Peyer's patch (tissue), 4 donors: ENCODE measurements at regions not wholly inside any gene's neighbourhood (a gene's known extent, or its start where the extent isn't known, plus 50 kb on each side); places are given as distances from the start of the nearest gene placed in this dataset.

Source experiments
- DNase-seq, 3 donors: peaks; one replicate each; pipeline ENCODE4 v3.0.0-alpha.2; 2017 to 2019
- H3K27ac ChIP-seq, 4 donors: fragments of 200-600 bp; sonication (generic); one replicate each; pipeline ENCODE4 v1.5.1; 2016 to 2019
- H3K27me3 ChIP-seq, 2 donors: fragments of 200-600 bp; sonication (generic); one replicate each; pipeline ENCODE4 v1.5.1; 2019
- H3K36me3 ChIP-seq, 3 donors: fragments of 200-600 bp; sonication (generic); one replicate each; pipeline ENCODE4 v1.5.1; 2016 to 2019
- H3K4me1 ChIP-seq, 4 donors: fragments of 200-600 bp; sonication (generic); one replicate each; pipeline ENCODE4 v1.5.1; 2016 to 2019
- H3K4me3 ChIP-seq, 4 donors: fragments of 200-600 bp; sonication (generic); 1 replicate in 3 of 4; 2 replicates in 1 of 4; pipeline ENCODE4 v1.5.1; 2016 to 2019; ENCODE audit warnings: mild to moderate bottlenecking in 1 of 4
- H3K9me3 ChIP-seq, 4 donors: fragments of 200-600 bp; sonication (generic); one replicate each; pipeline ENCODE4 v1.5.1; 2016 to 2019; ENCODE audit warnings: mild to moderate bottlenecking in 1 of 4
- CTCF ChIP-seq, 6 experiments: fragments of 450-650 bp in 4 of 6; fragments of 200-600 bp in 2 of 6; sonication (generic) in 1 of 6; IDR thresholded peaks; one replicate each; pipeline ENCODE4 v1.5.1; 2017 to 2019; ENCODE audit warnings: antibody characterized with exemption in 6 of 6, mild to moderate bottlenecking in 3 of 6, moderate library complexity in 1 of 6
- POLR2A ChIP-seq, 2 donors: fragments of 450-650 bp; IDR thresholded peaks; one replicate each; pipeline ENCODE4 v1.5.1; 2017; ENCODE audit warnings: antibody characterized with exemption in 2 of 2, mild to moderate bottlenecking in 2 of 2, moderate library complexity in 2 of 2

- H3K36me3 ChIP-seq: no peaks in the 10 kb centered on the region
- H3K4me3 ChIP-seq: no peak overlapping the region
- H3K27ac ChIP-seq: no peak overlapping the region
- TF ChIP-seq CTCF (IDR thresholded peaks at IDR 0.05): no peak
- no peak for TF ChIP-seq POLR2A (IDR thresholded peaks at IDR 0.05)
- no peaks in the 10 kb centered on the region for H3K27me3 ChIP-seq
- no peaks in the 10 kb centered on the region for H3K4me1 ChIP-seq
- DNase-seq: no peak
- no peaks in the 10 kb centered on the region for H3K9me3 ChIP-seq
Measured at GRCh38 chr20:6599876-6600735, 167.4 kb upstream of the BMP2 start.

- Histone ChIP-seq H3K27ac (no peak overlapping the region), H3K4me3 (no peak overlapping the region), H3K4me1 (no peaks in the 10 kb centered on the region), H3K9me3 (no peaks in the 10 kb centered on the region), H3K36me3 (no peaks in the 10 kb centered on the region), H3K27me3 (no peaks in the 10 kb centered on the region)
- DNase-seq: no peak
- TF ChIP-seq CTCF (IDR thresholded peaks at IDR 0.05): no peak
- TF ChIP-seq POLR2A (IDR thresholded peaks at IDR 0.05): no peak
Measured at GRCh38 chr20:6595704-6596103, 171.8 kb upstream of the BMP2 start.

- H3K4me3 ChIP-seq: no peak overlapping the region
- DNase-seq: no peak
- TF ChIP-seq POLR2A (IDR thresholded peaks at IDR 0.05) (no peak), CTCF (IDR thresholded peaks at IDR 0.05) (no peak)
- no peaks in the 10 kb centered on the region for H3K9me3 ChIP-seq
- no peaks in the 10 kb centered on the region for H3K27me3 ChIP-seq
- H3K4me1 ChIP-seq: no peaks in the 10 kb centered on the region
- H3K36me3 ChIP-seq: no peaks in the 10 kb centered on the region
- no peak overlapping the region for H3K27ac ChIP-seq
Measured at GRCh38 chr20:6590891-6591637, 176.4 kb upstream of the BMP2 start.

- no peaks in the 10 kb centered on the region for H3K27me3 ChIP-seq
- TF ChIP-seq POLR2A (IDR thresholded peaks at IDR 0.05): no peak
- no peak overlapping the region for H3K27ac ChIP-seq
- H3K36me3 ChIP-seq: no peaks in the 10 kb centered on the region
- no peak overlapping the region for H3K4me3 ChIP-seq
- H3K9me3 ChIP-seq: no peaks in the 10 kb centered on the region
- DNase-seq: no peak
- no peaks in the 10 kb centered on the region for H3K4me1 ChIP-seq
Measured at GRCh38 chr20:6588296-6588695, 179.2 kb upstream of the BMP2 start.

GRCh38 chr20:6583134-6583738 is 184.2 kb upstream of the BMP2 start:
- Histone ChIP-seq H3K4me1 (no peaks in the 10 kb centered on the region), H3K9me3 (no peaks in the 10 kb centered on the region), H3K27me3 (no peaks in the 10 kb centered on the region), H3K4me3 (no peak overlapping the region), H3K27ac (no peak overlapping the region), H3K36me3 (no peaks in the 10 kb centered on the region)
- peak in 1 of 3 donors; percentile 67 for DNase-seq
- peak in 5 of 6 experiments; percentile 17 to 85 (median 79) for TF ChIP-seq CTCF (IDR thresholded peaks at IDR 0.05)
- no peak for TF ChIP-seq POLR2A (IDR thresholded peaks at IDR 0.05)

- Histone ChIP-seq H3K36me3 (no peaks in the 10 kb centered on the region), H3K4me1 (no peaks in the 10 kb centered on the region), H3K27me3 (no peaks in the 10 kb centered on the region), H3K27ac (no peak overlapping the region), H3K4me3 (no peak overlapping the region), H3K9me3 (no peaks in the 10 kb centered on the region)
- TF ChIP-seq CTCF (IDR thresholded peaks at IDR 0.05): no peak
- TF ChIP-seq POLR2A (IDR thresholded peaks at IDR 0.05): no peak
- no peak for DNase-seq
Measured at GRCh38 chr20:6582449-6582848, 185.0 kb upstream of the BMP2 start.
